ENCODE measurements at regions not wholly inside any gene's neighbourhood (a gene's known extent, or its start where the extent isn't known, plus 50 kb on each side); places are given as distances from the start of the nearest gene placed in this dataset.

GRCh38 chr6:69578361-69578890, 218.4 kb downstream of the LMBRD1 start:
- Histone ChIP-seq H3K23me2 (ENCODE audit: insufficient read length, low read depth, low read length, poor library complexity, severe bottlenecking) (no peaks in the 10 kb centered on the region), H4K91ac (ENCODE audit: insufficient read length, low read depth, low read length) (no peak overlapping the region), H3K79me1 (ENCODE audit: insufficient read depth, low read depth, low read length, poor library complexity, severe bottlenecking) (no peaks in the 10 kb centered on the region), H2BK12ac (ENCODE audit: insufficient read length, low read depth, low read length) (no peak overlapping the region), H3K4me2 (ENCODE audit: insufficient read depth, insufficient read length, low read length) (no peak overlapping the region), H3K9ac (ENCODE audit: extremely low read depth, insufficient read length, low read length) (no peak overlapping the region), H3K9me3 (ENCODE audit: control insufficient read depth, low read depth, low read length) (no peaks in the 10 kb centered on the region), H3K56ac (ENCODE audit: insufficient read length, low read depth, low read length) (no peak overlapping the region), H3K4ac (ENCODE audit: low read depth, low read length) (no peak overlapping the region), H2BK5ac (ENCODE audit: insufficient read length, low read length) (no peak overlapping the region), H2BK20ac (ENCODE audit: low read depth, low read length, poor library complexity, severe bottlenecking) (no peak overlapping the region), H3K27me3 (ENCODE audit: insufficient read depth, low read length) (no peaks in the 10 kb centered on the region), H3T11ph (ENCODE audit: low read length) (no peak overlapping the region), H3K79me2 (ENCODE audit: insufficient read depth, low read length) (no peaks in the 10 kb centered on the region), H2AFZ (ENCODE audit: low read length) (no peak overlapping the region), H4K20me1 (ENCODE audit: control insufficient read depth, insufficient read depth, insufficient read length) (no peaks in the 10 kb centered on the region), H2BK15ac (ENCODE audit: low read depth, low read length) (no peak overlapping the region), H2AK5ac (ENCODE audit: insufficient read length, low read length) (no peak overlapping the region), H3K14ac (ENCODE audit: insufficient read depth, low read length) (no peak overlapping the region), H3K23ac (ENCODE audit: insufficient read length, low read depth, low read length) (no peak overlapping the region), H3K4me1 (ENCODE audit: insufficient read depth, low read length) (no peaks in the 10 kb centered on the region), H4K8ac (replicated peaks; ENCODE audit: insufficient read length, low read depth, low read length) (no peak overlapping the region), H4K5ac (ENCODE audit: insufficient read length, low read depth, low read length) (no peak overlapping the region), H3K27ac (ENCODE audit: insufficient read length, low read depth, low read length) (no peak overlapping the region), H2BK120ac (ENCODE audit: low read depth, low read length, poor library complexity, severe bottlenecking) (no peak overlapping the region), H3K18ac (ENCODE audit: insufficient read length, low read depth, low read length) (no peak overlapping the region)
- Mint-ChIP-seq H3K9me3 (no peaks in the 10 kb centered on the region), H3K27me3 (ENCODE audit: low read depth) (no peaks in the 10 kb centered on the region), H3K36me3 (ENCODE audit: insufficient read depth in 1 of 3, low read depth in 3 of 3) (no peaks in the 10 kb centered on the region), H3K4me3 (no peak overlapping the region), H3K27ac (no peak overlapping the region), H3K4me1 (no peaks in the 10 kb centered on the region)
- no peak for TF ChIP-seq CTCF (conservative IDR thresholded peaks at IDR 0.05)
- no peak for DNase-seq
- no CpG with 5 or more reads among the region's 3 CpGs for WGBS (ENCODE audit: extremely low coverage, insufficient read length, low lambda C conversion rate)

Measured in H9 (cell line).